Tibial artery (tissue), 4 donors: ENCODE measurements at regions not wholly inside any gene's neighbourhood (a gene's known extent, or its start where the extent isn't known, plus 50 kb on each side); places are given as distances from the start of the nearest gene placed in this dataset.

ENCODE experiments used
- DNase-seq, 2 donors: peaks; one replicate each; pipeline ENCODE4 v3.0.0-alpha.2; 2019
- H3K27ac ChIP-seq, 2 donors: fragments of 200-600 bp; sonication (generic) in 1 of 2; 1 replicate in 1 of 2; 2 replicates in 1 of 2; pipeline ENCODE4 v1.5.1; 2018 to 2019; ENCODE audit warnings: mild to moderate bottlenecking in 1 of 2
- H3K27me3 ChIP-seq, 2 donors: fragments of 200-600 bp; sonication (generic) in 1 of 2; one replicate each; pipeline versions ENCODE4 v1.5.1 to v1.6.0; 2016 to 2019
- H3K36me3 ChIP-seq, 3 donors: fragments of 200-600 bp; sonication (generic) in 2 of 3; one replicate each; pipeline ENCODE4 v1.5.1; 2016 to 2019; ENCODE audit warnings: mild to moderate bottlenecking in 2 of 3
- H3K4me1 ChIP-seq, 4 donors: fragments of 200-600 bp; sonication (generic) in 2 of 4; 1 replicate in 3 of 4; 2 replicates in 1 of 4; pipeline ENCODE4 v1.5.1; 2016 to 2019
- H3K4me3 ChIP-seq, 2 donors: fragments of 200-600 bp; sonication (generic) in 1 of 2; 1 replicate in 1 of 2; 2 replicates in 1 of 2; pipeline ENCODE4 v1.5.1; 2018 to 2019; ENCODE audit warnings: mild to moderate bottlenecking in 2 of 2
- H3K9me3 ChIP-seq, 3 donors: fragments of 200-600 bp; sonication (generic) in 1 of 3; one replicate each; pipeline ENCODE4 v1.5.1; 2016 to 2019
- CTCF ChIP-seq, 2 experiments: fragments of 200-600 bp in 1 of 2; fragments of 450-650 bp in 1 of 2; IDR thresholded peaks; one replicate each; pipeline ENCODE4 v1.5.1; 2017 to 2019; ENCODE audit warnings: antibody characterized with exemption in 2 of 2, mild to moderate bottlenecking in 1 of 2, moderate library complexity in 1 of 2
- intact Hi-C: fragments of 100-400 bp; cut with DNase I; formaldehyde crosslinking; loops from one replicate; pipeline ENCODE4 v1.15.0; 2023; ENCODE audit warnings: low total_unique reads

GRCh38 chr9:107175041-107175440 lies 108.0 kb upstream of the RAD23B start:
- intact Hi-C loops, result no loop called here
- peak in 1 of 2 donors; percentile 23 for DNase-seq
- Histone ChIP-seq H3K27me3 (no peaks in the 10 kb centered on the region), H3K4me3 (no peak overlapping the region), H3K27ac (no peak overlapping the region), H3K36me3 (no peaks in the 10 kb centered on the region), H3K4me1 (peaks cover 0 to 5% (median 0%) of the 10 kb centered on the region in 4 donors), H3K9me3 (no peaks in the 10 kb centered on the region)
- no peak for TF ChIP-seq CTCF (IDR thresholded peaks at IDR 0.05)

GRCh38 chr9:107175816-107176435 lies 107.2 kb upstream of the RAD23B start:
- DNase-seq, result no peak
- intact Hi-C loops, result no loop called here
- Histone ChIP-seq H3K4me1 (peaks cover 0 to 5% (median 0%) of the 10 kb centered on the region in 4 donors), H3K27ac (no peak overlapping the region), H3K4me3 (no peak overlapping the region), H3K36me3 (no peaks in the 10 kb centered on the region), H3K27me3 (no peaks in the 10 kb centered on the region), H3K9me3 (no peaks in the 10 kb centered on the region)
- no peak for TF ChIP-seq CTCF (IDR thresholded peaks at IDR 0.05)

- H3K27ac ChIP-seq, result no peak overlapping the region
- H3K36me3 ChIP-seq, result no peaks in the 10 kb centered on the region
- no peak overlapping the region for H3K4me3 ChIP-seq
- H3K4me1 ChIP-seq, result peaks cover 0 to 5% (median 0%) of the 10 kb centered on the region in 4 donors
- H3K9me3 ChIP-seq, result no peaks in the 10 kb centered on the region
- H3K27me3 ChIP-seq, result peaks cover 0 to 3% of the 10 kb centered on the region in 2 donors
- intact Hi-C loops, result no loop called here
- peak; percentile 35 to 67 for DNase-seq
- no peak for TF ChIP-seq CTCF (IDR thresholded peaks at IDR 0.05)
Measured at GRCh38 chr9:107176436-107177151, 106.5 kb upstream of the RAD23B start.

GRCh38 chr9:107177243-107177839 lies 105.7 kb upstream of the RAD23B start:
- peaks cover 0 to 7% (median 6%) of the 10 kb centered on the region in 3 donors for H3K9me3 ChIP-seq
- intact Hi-C loops, result no loop called here
- H3K36me3 ChIP-seq, result no peaks in the 10 kb centered on the region
- peaks cover 0 to 5% (median 0%) of the 10 kb centered on the region in 4 donors for H3K4me1 ChIP-seq
- no peak for DNase-seq
- H3K4me3 ChIP-seq, result no peak overlapping the region
- no peak for TF ChIP-seq CTCF (IDR thresholded peaks at IDR 0.05)
- H3K27me3 ChIP-seq, result peaks cover 0 to 5% of the 10 kb centered on the region in 2 donors
- no peak overlapping the region for H3K27ac ChIP-seq

GRCh38 chr9:107177857-107178256 lies 105.2 kb upstream of the RAD23B start:
- H3K27ac ChIP-seq, result no peak overlapping the region
- no peak for DNase-seq
- intact Hi-C loops, result no loop called here

More at GRCh38 chr9:107177857-107178256, 105.2 kb upstream of the RAD23B start:
- no peaks in the 10 kb centered on the region for H3K36me3 ChIP-seq
- no peak for TF ChIP-seq CTCF (IDR thresholded peaks at IDR 0.05)
- peaks cover 0 to 5% (median 0%) of the 10 kb centered on the region in 4 donors for H3K4me1 ChIP-seq
- peaks cover 0 to 8% (median 7%) of the 10 kb centered on the region in 3 donors for H3K9me3 ChIP-seq
- peaks cover 0 to 5% of the 10 kb centered on the region in 2 donors for H3K27me3 ChIP-seq
- no peak overlapping the region for H3K4me3 ChIP-seq
